GM06990 (cell line): ENCODE measurements at regions not wholly inside any gene's neighbourhood (a gene's known extent, or its start where the extent isn't known, plus 50 kb on each side); places are given as distances from the start of the nearest gene placed in this dataset.

Experiments used
- DNase-seq: peaks from one replicate; pipeline ENCODE4 v3.0.0-alpha.2; 2011; ENCODE audit not compliant: insufficient read length; ENCODE audit errors: extremely low read depth
- H3K27me3 ChIP-seq: replicated peaks from 2 replicates; pipeline ENCODE4 v1.6.0; 2011; ENCODE audit warnings: low read length; ENCODE audit not compliant: control insufficient read depth, insufficient read depth
- H3K36me3 ChIP-seq: 2 replicates; pipeline ENCODE4 v1.5.1; 2011; ENCODE audit warnings: low read length; ENCODE audit not compliant: control insufficient read depth, insufficient read depth
- H3K4me3 ChIP-seq: replicated peaks from 2 replicates; pipeline ENCODE4 v1.5.1; 2011; ENCODE audit warnings: low read depth, mild to moderate bottlenecking, control low read depth, low read length
- TF ChIP-seq, protein P1 (sequence below): IDR thresholded peaks from 2 replicates; pipeline ENCODE4 v1.5.1; 2011; ENCODE audit warnings: low read length, control low read depth, mild to moderate bottlenecking, inconsistent platforms; ENCODE audit not compliant: insufficient read depth, poor library complexity, severe bottlenecking

DNA sequence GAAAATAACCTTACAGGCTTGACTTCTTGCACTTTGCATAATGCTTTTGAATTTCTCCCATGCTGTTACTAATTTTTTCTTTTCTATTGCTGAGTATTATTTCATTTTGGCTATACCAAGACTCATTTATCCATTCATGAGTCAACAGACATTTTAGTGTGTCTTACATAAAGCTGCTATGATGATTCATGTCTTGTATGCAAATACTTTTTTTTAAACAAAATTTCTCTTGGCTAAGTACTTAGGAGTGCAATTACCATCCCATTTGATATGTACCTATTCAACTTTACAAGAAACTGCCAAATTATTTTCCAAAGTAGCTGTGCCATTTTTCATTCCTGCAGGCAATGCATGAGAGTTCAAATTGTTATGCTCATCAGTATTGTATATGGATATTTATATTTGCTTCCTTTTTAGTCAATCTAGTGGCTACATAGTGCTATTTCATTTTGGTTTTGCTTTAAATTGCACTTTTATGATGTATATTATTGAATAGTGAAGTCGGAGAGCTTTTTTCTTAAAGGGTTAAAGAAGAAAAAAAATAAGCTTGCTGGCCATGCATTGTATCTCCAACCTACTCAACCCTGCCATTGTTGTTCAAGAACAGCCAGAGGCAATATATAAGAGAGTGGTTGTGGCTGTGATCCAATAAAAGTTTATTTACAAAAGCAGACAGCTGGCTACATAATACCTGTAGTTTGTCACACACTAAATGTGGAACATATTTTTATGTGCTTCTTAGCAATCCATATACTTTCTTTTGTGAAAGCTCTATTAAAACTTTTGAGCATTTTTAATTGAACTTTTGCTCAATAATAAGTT is 862.8 kb downstream of the KCNT2 start:
- TF ChIP-seq, protein P1, sequence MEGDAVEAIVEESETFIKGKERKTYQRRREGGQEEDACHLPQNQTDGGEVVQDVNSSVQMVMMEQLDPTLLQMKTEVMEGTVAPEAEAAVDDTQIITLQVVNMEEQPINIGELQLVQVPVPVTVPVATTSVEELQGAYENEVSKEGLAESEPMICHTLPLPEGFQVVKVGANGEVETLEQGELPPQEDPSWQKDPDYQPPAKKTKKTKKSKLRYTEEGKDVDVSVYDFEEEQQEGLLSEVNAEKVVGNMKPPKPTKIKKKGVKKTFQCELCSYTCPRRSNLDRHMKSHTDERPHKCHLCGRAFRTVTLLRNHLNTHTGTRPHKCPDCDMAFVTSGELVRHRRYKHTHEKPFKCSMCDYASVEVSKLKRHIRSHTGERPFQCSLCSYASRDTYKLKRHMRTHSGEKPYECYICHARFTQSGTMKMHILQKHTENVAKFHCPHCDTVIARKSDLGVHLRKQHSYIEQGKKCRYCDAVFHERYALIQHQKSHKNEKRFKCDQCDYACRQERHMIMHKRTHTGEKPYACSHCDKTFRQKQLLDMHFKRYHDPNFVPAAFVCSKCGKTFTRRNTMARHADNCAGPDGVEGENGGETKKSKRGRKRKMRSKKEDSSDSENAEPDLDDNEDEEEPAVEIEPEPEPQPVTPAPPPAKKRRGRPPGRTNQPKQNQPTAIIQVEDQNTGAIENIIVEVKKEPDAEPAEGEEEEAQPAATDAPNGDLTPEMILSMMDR, result no peak
- Histone ChIP-seq H3K27me3 (no peaks in the 10 kb centered on the region), H3K36me3 (no peaks in the 10 kb centered on the region), H3K4me3 (no peak overlapping the region)
- DNase-seq, result no peak

- H3K27me3 ChIP-seq, result no peaks in the 10 kb centered on the region
- H3K4me3 ChIP-seq, result no peak overlapping the region
- DNase-seq, result no peak
- no peaks in the 10 kb centered on the region for H3K36me3 ChIP-seq
- TF ChIP-seq, protein P1, result no peak
Observed at GRCh38 chr1:195744256-195744655, 864.0 kb downstream of the KCNT2 start.

DNA sequence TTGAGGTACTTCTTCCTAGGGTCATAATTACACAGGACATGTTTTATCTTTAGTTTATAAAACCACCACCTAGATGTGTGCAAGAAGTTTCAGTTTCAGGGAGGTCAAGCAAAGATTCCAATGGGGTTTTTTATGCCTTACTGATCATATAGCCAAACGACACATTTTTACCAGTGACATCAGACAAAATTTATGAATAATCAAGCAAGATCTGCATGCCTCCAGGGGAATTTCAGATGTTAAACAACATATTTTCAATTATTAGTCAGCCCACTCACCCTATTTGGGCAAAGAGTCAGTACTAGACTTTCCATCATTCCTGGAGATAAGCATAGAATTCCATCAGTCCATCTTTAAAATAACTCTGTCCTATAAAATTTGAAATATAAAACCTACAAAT is 867.4 kb downstream of the KCNT2 start:
- TF ChIP-seq, protein P1, result no peak
- no peak for DNase-seq
- Histone ChIP-seq H3K36me3 (no peaks in the 10 kb centered on the region), H3K27me3 (no peaks in the 10 kb centered on the region), H3K4me3 (no peak overlapping the region)

DNA sequence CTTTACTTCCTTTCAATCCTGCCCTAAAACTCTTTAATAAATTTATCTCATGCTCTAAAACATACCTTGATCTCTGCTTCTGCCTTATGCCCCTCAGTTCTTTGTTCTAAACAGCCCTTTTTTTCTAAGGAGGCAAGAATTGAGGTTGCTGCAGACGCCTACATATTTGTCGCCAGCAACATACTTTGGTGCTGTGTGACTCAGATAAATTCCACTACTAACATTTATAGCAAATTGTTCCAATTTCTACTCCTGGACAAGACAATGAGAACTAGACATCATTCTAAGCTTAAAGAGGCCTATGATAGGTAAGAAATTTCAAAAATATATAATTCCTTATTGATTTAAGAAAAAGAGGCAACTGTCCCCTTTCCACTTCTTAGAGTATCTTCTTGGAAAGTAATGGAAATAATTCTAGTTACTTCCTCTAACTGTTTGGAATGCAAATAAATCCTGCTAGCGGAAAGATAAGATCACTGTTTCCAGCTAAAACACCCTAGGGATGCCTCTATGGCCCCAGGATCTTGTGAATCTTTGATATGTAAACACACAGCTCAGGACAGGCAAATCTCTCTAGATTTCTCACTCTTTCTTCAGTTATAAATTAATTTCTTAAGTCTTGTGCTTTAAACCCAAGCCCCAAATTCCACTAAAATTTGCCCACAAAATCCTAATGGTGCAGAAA is 869.1 kb downstream of the KCNT2 start:
- H3K27me3 ChIP-seq, result no peaks in the 10 kb centered on the region
- no peaks in the 10 kb centered on the region for H3K36me3 ChIP-seq
- H3K4me3 ChIP-seq, result no peak overlapping the region
- TF ChIP-seq, protein P1, result no peak
- no peak for DNase-seq

DNA sequence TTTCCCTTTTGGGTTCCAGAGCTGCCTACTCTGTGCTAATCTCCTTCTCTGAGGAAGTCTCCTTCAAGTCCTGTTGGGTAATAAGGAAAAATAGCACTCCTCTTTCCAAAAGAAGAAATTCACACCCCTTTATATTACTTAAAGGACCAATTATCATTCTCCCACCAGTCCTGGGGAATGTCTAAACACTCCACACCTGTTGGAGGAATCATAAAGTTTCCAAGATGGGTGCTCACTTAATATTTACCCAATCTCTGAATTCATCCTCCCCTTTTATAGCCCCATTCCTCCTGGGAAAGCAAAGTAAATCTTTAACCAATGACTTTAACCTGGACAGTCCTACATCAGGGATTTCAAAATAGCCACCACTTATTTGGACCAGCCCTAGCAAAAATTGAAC is 873.1 kb downstream of the KCNT2 start:
- DNase-seq, result no peak
- no peaks in the 10 kb centered on the region for H3K27me3 ChIP-seq
- no peak overlapping the region for H3K4me3 ChIP-seq
- H3K36me3 ChIP-seq, result no peaks in the 10 kb centered on the region
- TF ChIP-seq, protein P1, result no peak
